OCI-LY1 (cell line): ENCODE measurements at regions not wholly inside any gene's neighbourhood (a gene's known extent, or its start where the extent isn't known, plus 50 kb on each side); places are given as distances from the start of the nearest gene placed in this dataset.
A peak's percentile ranks its signal among the peaks of the same experiment; 100 is the strongest.

Experiments
- EZH2 ChIP-seq: fragments of 200-600 bp; sonication (generic), shearing (Covaris generic); IDR thresholded peaks from 2 replicates; pipeline ENCODE4 v1.8.0; 2017; ENCODE audit warnings: borderline replicate concordance, mixed run types, mild to moderate bottlenecking, antibody characterized with exemption, low read length, moderate library complexity, mixed read lengths
- TF ChIP-seq, protein P1 (sequence below): fragments of 200-600 bp; sonication (generic), shearing (Covaris generic); IDR thresholded peaks from 2 replicates; pipeline ENCODE4 v1.5.1; 2017; ENCODE audit warnings: mild to moderate bottlenecking, antibody characterized with exemption, low read length, moderate library complexity, mixed read lengths

DNA sequence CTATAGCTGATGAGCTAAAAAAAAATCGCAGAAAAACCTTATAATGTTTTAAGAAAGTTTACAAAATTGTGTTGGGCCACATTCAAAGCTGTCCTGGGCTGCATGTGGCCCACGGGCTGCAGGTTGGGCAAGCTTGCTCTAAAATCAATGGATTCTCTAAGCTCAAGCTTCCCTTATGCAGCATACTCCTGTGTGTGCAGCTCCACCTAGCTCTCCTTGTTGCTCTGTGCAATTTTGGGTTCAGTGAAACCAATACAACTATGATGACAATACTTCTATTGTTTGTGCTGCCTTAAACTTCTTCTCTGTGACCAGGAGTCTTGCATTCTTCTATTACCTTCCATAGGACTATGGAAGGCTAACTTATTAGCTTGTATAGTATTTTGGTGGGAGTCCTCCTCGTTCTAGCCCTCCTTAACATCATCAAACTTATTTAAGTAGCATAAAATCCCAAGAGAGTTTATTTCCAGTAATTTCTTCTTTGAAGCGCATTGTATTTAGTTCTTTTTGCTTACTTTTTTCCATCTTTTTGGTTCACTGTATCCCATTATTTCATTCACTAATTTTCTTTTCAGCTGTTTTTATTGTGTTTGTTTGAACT lies 170.9 kb upstream of the SMIM30 start:
- TF ChIP-seq, protein P1, sequence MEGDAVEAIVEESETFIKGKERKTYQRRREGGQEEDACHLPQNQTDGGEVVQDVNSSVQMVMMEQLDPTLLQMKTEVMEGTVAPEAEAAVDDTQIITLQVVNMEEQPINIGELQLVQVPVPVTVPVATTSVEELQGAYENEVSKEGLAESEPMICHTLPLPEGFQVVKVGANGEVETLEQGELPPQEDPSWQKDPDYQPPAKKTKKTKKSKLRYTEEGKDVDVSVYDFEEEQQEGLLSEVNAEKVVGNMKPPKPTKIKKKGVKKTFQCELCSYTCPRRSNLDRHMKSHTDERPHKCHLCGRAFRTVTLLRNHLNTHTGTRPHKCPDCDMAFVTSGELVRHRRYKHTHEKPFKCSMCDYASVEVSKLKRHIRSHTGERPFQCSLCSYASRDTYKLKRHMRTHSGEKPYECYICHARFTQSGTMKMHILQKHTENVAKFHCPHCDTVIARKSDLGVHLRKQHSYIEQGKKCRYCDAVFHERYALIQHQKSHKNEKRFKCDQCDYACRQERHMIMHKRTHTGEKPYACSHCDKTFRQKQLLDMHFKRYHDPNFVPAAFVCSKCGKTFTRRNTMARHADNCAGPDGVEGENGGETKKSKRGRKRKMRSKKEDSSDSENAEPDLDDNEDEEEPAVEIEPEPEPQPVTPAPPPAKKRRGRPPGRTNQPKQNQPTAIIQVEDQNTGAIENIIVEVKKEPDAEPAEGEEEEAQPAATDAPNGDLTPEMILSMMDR, result peak; percentile 71
- no peak for TF ChIP-seq EZH2
